ENCODE measurements at regions not wholly inside any gene's neighbourhood (a gene's known extent, or its start where the extent isn't known, plus 50 kb on each side); places are given as distances from the start of the nearest gene placed in this dataset.

GRCh38 chr6:163956571-163957407 lies 542.3 kb downstream of the QKI start:
- peak; percentile 73 for ATAC-seq (ENCODE audit: low read depth)
- Histone ChIP-seq H4K8ac (ENCODE audit: low read depth in 2 of 2, low read length in 2 of 2) (no peak overlapping the region), H3K56ac (ENCODE audit: extremely low read depth, insufficient read depth, low read length) (no peak overlapping the region), H3K18ac (ENCODE audit: low read depth, low read length) (no peak overlapping the region), H3K27ac (ENCODE audit: insufficient read depth, low read length) (no peak overlapping the region), H2BK20ac (ENCODE audit: low read depth, low read length) (no peak overlapping the region), H3K27me3 (ENCODE audit: control insufficient read depth, insufficient read depth, low read length) (no peaks in the 10 kb centered on the region), H3K9me1 (ENCODE audit: insufficient read depth, low read length) (no peaks in the 10 kb centered on the region), H3K4me1 (ENCODE audit: control insufficient read depth, insufficient read depth, low read length) (peaks cover 5% of the 10 kb centered on the region; the same call in 1 of the 2 replicates), H3K4me2 (ENCODE audit: low read depth, low read length) (peak overlapping the region; percentile 38; the same call in 1 of the 2 replicates), H2BK120ac (ENCODE audit: low read depth, low read length) (no peak overlapping the region), H2BK15ac (ENCODE audit: low read depth, low read length) (no peak overlapping the region), H3K9me3 (ENCODE audit: control insufficient read depth, insufficient read depth, low read length) (no peaks in the 10 kb centered on the region), H4K91ac (ENCODE audit: insufficient read depth, low read depth, low read length) (no peak overlapping the region), H4K20me1 (ENCODE audit: insufficient read depth, low read length) (no peaks in the 10 kb centered on the region), H3K9ac (ENCODE audit: low read depth, low read length) (no peak overlapping the region), H3K23ac (ENCODE audit: low read depth, low read length) (no peak overlapping the region), H3K79me1 (ENCODE audit: low read depth in 1 of 2, low read length in 2 of 2) (no peaks in the 10 kb centered on the region), H2BK5ac (ENCODE audit: low read depth, low read length, poor library complexity, severe bottlenecking) (no peak overlapping the region), H2AK9ac (replicated peaks; ENCODE audit: low read depth, low read length, poor library complexity) (no peak overlapping the region), H3K36me3 (ENCODE audit: control insufficient read depth, insufficient read depth, low read length) (no peaks in the 10 kb centered on the region), H2AK5ac (ENCODE audit: low read depth, low read length) (no peak overlapping the region), H3K4me3 (ENCODE audit: insufficient read depth, low read depth, low read length) (no peak overlapping the region), H3K4ac (ENCODE audit: low read depth, low read length) (no peak overlapping the region), H4K5ac (ENCODE audit: low read depth, low read length) (no peak overlapping the region), H2AFZ (replicated peaks; ENCODE audit: low read length, poor library complexity) (peak overlapping the region; percentile 40), H3K14ac (replicated peaks; ENCODE audit: low read depth, low read length) (no peak overlapping the region)
- no TSS peak for BruUV-seq (replicated peaks)
- ChIA-PET POLR2A (ENCODE audit: unreplicated experiment) (no interaction called here), CTCF (interaction anchor here (0.7 to 1.5 kb wide), 4 partner anchors 191 to 509 kb away, joined by 3 to 6 read pairs (median 4); no protein-coding TSS in a partner anchor)
- dilution Hi-C loops (cut with HindIII; ENCODE audit: low sequenced_read_pairs, unreplicated experiment) (no loop called here), intact Hi-C loops (cut with micrococcal nuclease) (loop anchor here (1.0 to 10.0 kb wide), 8 partner anchors 84 to 1102 kb away; no protein-coding TSS in a partner anchor), in situ Hi-C loops (cut with MboI; ENCODE audit: low sequenced_read_pairs) (loop anchor here (10.0 to 25.0 kb wide), 2 partner anchors 369 to 522 kb away; no protein-coding TSS in a partner anchor)
- DNase-seq: peak; percentile 78
- 0% methylated on average over 3 of the region's 12 CpGs; no CpG with 5 or more reads in 1 of the 2 experiments for WGBS, 2 experiments (ENCODE audit: extremely low coverage in 2 of 2, insufficient read length in 1 of 2)
- TF ChIP-seq POLR2A (IDR thresholded peaks at IDR 0.05; ENCODE audit: low read depth, low read length) (no peak), CHD1 (IDR thresholded peaks at IDR 0.05; ENCODE audit: low read depth, low read length) (no peak), CTCF (conservative IDR thresholded peaks at IDR 0.05; ENCODE audit: low read depth, low read length) (peak; percentile 90), RCOR1 (IDR thresholded peaks at IDR 0.05; ENCODE audit: insufficient replicate concordance, low read length) (no peak), MAZ (IDR thresholded peaks at IDR 0.05; ENCODE audit: borderline replicate concordance, low read depth, low read length) (peak; percentile 12; the same call in 1 of the 2 replicates), BHLHE40 (IDR thresholded peaks at IDR 0.05; ENCODE audit: low read depth, low read length) (no peak), CEBPB (IDR thresholded peaks at IDR 0.05; ENCODE audit: low read depth, low read length) (peak; percentile 10; the same call in 1 of the 2 replicates), NFE2L2 (IDR thresholded peaks at IDR 0.05; ENCODE audit: low read depth, low read length) (no peak), MXI1 (IDR thresholded peaks at IDR 0.05; ENCODE audit: borderline replicate concordance, low read depth, low read length) (no peak), FOS (IDR thresholded peaks at IDR 0.05; ENCODE audit: low read depth, low read length) (no peak), RAD21 (IDR thresholded peaks at IDR 0.05; ENCODE audit: low read length) (peak; percentile 94), USF2 (IDR thresholded peaks at IDR 0.05; ENCODE audit: low read depth, low read length) (no peak), MAFK (IDR thresholded peaks at IDR 0.05; ENCODE audit: low read depth, low read length) (no peak), RFX5 (IDR thresholded peaks at IDR 0.05; ENCODE audit: low read depth, low read length) (no peak), SMC3 (IDR thresholded peaks at IDR 0.05; ENCODE audit: low read depth, low read length) (peak; percentile 80)

Data from IMR-90 (cell line).